ENCODE measurements at regions not wholly inside any gene's neighbourhood (a gene's known extent, or its start where the extent isn't known, plus 50 kb on each side); places are given as distances from the start of the nearest gene placed in this dataset.

- no peak for FAIRE-seq
- no peaks in the 10 kb centered on the region for H4K20me1 ChIP-seq (ENCODE audit: insufficient read depth, low read length)
- H3K4me1 ChIP-seq (ENCODE audit: insufficient read depth, low read length), result no peaks in the 10 kb centered on the region
- ChIA-PET POLR2A (no interaction called here), CTCF (ENCODE audit: low intra/inter-chr PET ratio, low total read pairs) (no interaction called here)
- H2AFZ ChIP-seq (ENCODE audit: low read length), result no peak overlapping the region
- H3K4me3 ChIP-seq (replicated peaks in 1 of 3; ENCODE audit: insufficient read depth in 1 of 3, low read depth in 2 of 3, low read length in 3 of 3), result no peak overlapping the region
- no peaks in the 10 kb centered on the region for H3K36me3 ChIP-seq (replicated peaks in 1 of 2; ENCODE audit: control insufficient read depth in 1 of 2, insufficient read depth in 2 of 2, low read length in 2 of 2)
- H3K27me3 ChIP-seq (ENCODE audit: control insufficient read depth in 1 of 2, insufficient read depth in 2 of 2, low read length in 2 of 2), result no peaks in the 10 kb centered on the region
- ATAC-seq, result no peak
- peaks cover 24% of the 10 kb centered on the region for H3K9me3 ChIP-seq (ENCODE audit: low read length)
- no peak overlapping the region for H3K9ac ChIP-seq (ENCODE audit: insufficient read depth, low read depth, low read length)
- BruUV-seq (replicated peaks), result no TSS peak
- in situ Hi-C loops (cut with HindIII; ENCODE audit: extremely low pct_ligation_motif_present, low pct_unique_long_range_greater_than_20kb) (no loop called here), intact Hi-C loops (cut with micrococcal nuclease; ENCODE audit: unreplicated experiment) (no loop called here)
- no peak for DNase-seq (ENCODE audit: low spot score)
- no peak overlapping the region for H3K4me2 ChIP-seq (ENCODE audit: low read depth, low read length)
- no peaks in the 10 kb centered on the region for H3K79me2 ChIP-seq (ENCODE audit: insufficient read depth, low read length)
- H3K27ac ChIP-seq (ENCODE audit: extremely low read length, insufficient read depth, low read length), result no peak overlapping the region
- TF ChIP-seq ZNF589 (CRISPR knock-in tag; conservative IDR thresholded peaks at IDR 0.05), result no peak
- no peak for TF ChIP-seq MLX (CRISPR knock-in tag; IDR thresholded peaks at IDR 0.05)
- no peak for TF ChIP-seq MLLT10 (CRISPR knock-in tag; IDR thresholded peaks at IDR 0.05)
- no peak for TF ChIP-seq ZNF263 (CRISPR knock-in tag; IDR thresholded peaks at IDR 0.05)
- TF ChIP-seq ZNF230 (CRISPR knock-in tag; IDR thresholded peaks at IDR 0.05), result no peak
- TF ChIP-seq PAF1 (CRISPR knock-in tag; IDR thresholded peaks at IDR 0.05), result no peak
- no peak for TF ChIP-seq THAP9 (CRISPR knock-in tag; IDR thresholded peaks at IDR 0.05; ENCODE audit: borderline replicate concordance)
- TF ChIP-seq IKZF1 (IDR thresholded peaks at IDR 0.05), result no peak
- no peak for TF ChIP-seq ZNF224 (CRISPR knock-in tag; IDR thresholded peaks at IDR 0.05)
- no peak for TF ChIP-seq ZNF687 (CRISPR knock-in tag; IDR thresholded peaks at IDR 0.05)
- no peak for TF ChIP-seq ZNF770 (CRISPR knock-in tag; IDR thresholded peaks at IDR 0.05)
- no peak for TF ChIP-seq ZFP37 (CRISPR knock-in tag; IDR thresholded peaks at IDR 0.05; ENCODE audit: borderline replicate concordance)
- no peak for TF ChIP-seq CCDC6 (CRISPR knock-in tag; IDR thresholded peaks at IDR 0.05)
- no peak for TF ChIP-seq ZNF138 (CRISPR knock-in tag; IDR thresholded peaks at IDR 0.05; ENCODE audit: low read depth)
- no peak for TF ChIP-seq AGO2 (optimal IDR thresholded peaks at IDR 0.05; ENCODE audit: low read depth, low read length)
- no peak for TF ChIP-seq ZSCAN25 (CRISPR knock-in tag; IDR thresholded peaks at IDR 0.05)
Observed at GRCh38 chr11:37040921-37041320, 442.9 kb upstream of the RAG2 start.

All from HepG2 (cell line).